GM12878 (cell line): ENCODE measurements at regions not wholly inside any gene's neighbourhood (a gene's known extent, or its start where the extent isn't known, plus 50 kb on each side); places are given as distances from the start of the nearest gene placed in this dataset.

Source experiments
- BHLHE40 ChIP-seq, 2 experiments: fragments of 450-650 bp in 1 of 2; IDR thresholded peaks; 2 replicates each; pipeline ENCODE4 v1.6.1; 2011 to 2017; ENCODE audit warnings: low read depth in 2 of 2, borderline replicate concordance in 1 of 2, improper control_type of control experiment in 1 of 2, low read length in 1 of 2, mild to moderate bottlenecking in 1 of 2
- BRCA1 ChIP-seq: IDR thresholded peaks from 2 replicates; pipeline ENCODE4 v1.6.1; 2011; ENCODE audit warnings: low read depth, low read length, improper control_type of control experiment
- EZH2 ChIP-seq: IDR thresholded peaks from 2 replicates; pipeline ENCODE4 v1.6.1; 2012; ENCODE audit warnings: low read depth, mild to moderate bottlenecking, control low read depth, inconsistent platforms, low read length, borderline replicate concordance; ENCODE audit not compliant: control insufficient read depth
- LARP7 ChIP-seq: fragments of 450-650 bp; IDR thresholded peaks from 2 replicates; pipeline ENCODE4 v1.6.1; 2017; ENCODE audit warnings: mild to moderate bottlenecking
- SUZ12 ChIP-seq: fragments of 200-600 bp; sonication (generic); IDR thresholded peaks from one replicate; pipeline ENCODE4 v1.6.1; 2018; ENCODE audit warnings: antibody characterized with exemption, mild to moderate bottlenecking; ENCODE audit not compliant: unreplicated experiment
- TAF1 ChIP-seq: IDR thresholded peaks from 2 replicates; pipeline ENCODE4 v1.6.1; 2011; ENCODE audit warnings: mild to moderate bottlenecking, low read depth, low read length, borderline replicate concordance
- TCF3 ChIP-seq: IDR thresholded peaks from 2 replicates; pipeline ENCODE4 v1.6.1; 2012; ENCODE audit warnings: low read depth, mild to moderate bottlenecking, low read length, borderline replicate concordance; ENCODE audit not compliant: insufficient read depth
- TCF7 ChIP-seq: IDR thresholded peaks from 2 replicates; pipeline ENCODE4 v1.6.1; 2014; ENCODE audit warnings: antibody characterized with exemption, borderline replicate concordance
- YY1 ChIP-seq: IDR thresholded peaks from 2 replicates; pipeline ENCODE4 v1.6.1; 2011; ENCODE audit warnings: low read depth, mild to moderate bottlenecking, low read length
- ZBED1 ChIP-seq: IDR thresholded peaks from 2 replicates; pipeline ENCODE4 v1.6.1; 2016; ENCODE audit warnings: borderline replicate concordance

GRCh38 chr19:23527797-23528196 lies 132.5 kb upstream of the ZNF91 start:
- TF ChIP-seq SUZ12 (no peak), BRCA1 (no peak), EZH2 (no peak), TCF7 (no peak), BHLHE40 (IDR thresholded peaks at IDR 0.05; ENCODE audit: borderline replicate concordance in 1 of 2, low read depth in 2 of 2, low read length in 1 of 2) (no peak), YY1 (no peak), TCF3 (no peak), TAF1 (no peak), LARP7 (no peak), ZBED1 (no peak)
